Astrocyte of the hippocampus (primary cell): ENCODE measurements at regions not wholly inside any gene's neighbourhood (a gene's known extent, or its start where the extent isn't known, plus 50 kb on each side); places are given as distances from the start of the nearest gene placed in this dataset.
A peak's percentile ranks its signal among the peaks of the same experiment; 100 is the strongest.

Experiments
- DNase-seq: peaks from one replicate; pipeline ENCODE4 v3.0.0; 2011; ENCODE audit warnings: low read depth, low spot score

GRCh38 chr13:83220241-83220640 lies 662.0 kb downstream of the SLITRK1 start:
- DNase-seq: no peak

GRCh38 chr13:83219832-83220231 lies 662.4 kb downstream of the SLITRK1 start:
- DNase-seq: no peak

- no peak for DNase-seq
These were observed 665.6 kb downstream of the SLITRK1 start for GRCh38 chr13:83216479-83217245.

GRCh38 chr13:83215627-83216026 lies 666.6 kb downstream of the SLITRK1 start:
- DNase-seq: peak; percentile 34

- no peak for DNase-seq
These were observed 667.8 kb downstream of the SLITRK1 start for GRCh38 chr13:83214452-83214851.

GRCh38 chr13:83211301-83211700 lies 671.0 kb downstream of the SLITRK1 start:
- DNase-seq: peak; percentile 17

GRCh38 chr13:83204886-83205285 lies 677.4 kb downstream of the SLITRK1 start:
- DNase-seq: no peak

- no peak for DNase-seq
These were observed 680.8 kb downstream of the SLITRK1 start for GRCh38 chr13:83201506-83201905.

- DNase-seq: no peak
These were observed 685.0 kb downstream of the SLITRK1 start for GRCh38 chr13:83197316-83197715.

GRCh38 chr13:83190020-83190419 lies 692.3 kb downstream of the SLITRK1 start:
- no peak for DNase-seq

- no peak for DNase-seq
These were observed 697.5 kb downstream of the SLITRK1 start for GRCh38 chr13:83184819-83185218.

GRCh38 chr13:83184150-83184475 lies 698.2 kb downstream of the SLITRK1 start:
- DNase-seq: no peak

GRCh38 chr13:83183439-83184149 lies 698.7 kb downstream of the SLITRK1 start:
- DNase-seq: no peak

GRCh38 chr13:83182845-83183244 lies 699.4 kb downstream of the SLITRK1 start:
- no peak for DNase-seq

- no peak for DNase-seq
These were observed 704.3 kb downstream of the SLITRK1 start for GRCh38 chr13:83178008-83178407.

GRCh38 chr13:83168590-83168989 lies 713.7 kb downstream of the SLITRK1 start:
- no peak for DNase-seq

- DNase-seq: no peak
These were observed 715.1 kb downstream of the SLITRK1 start for GRCh38 chr13:83167203-83167602.

GRCh38 chr13:83166550-83166949 lies 715.7 kb downstream of the SLITRK1 start:
- no peak for DNase-seq

GRCh38 chr13:83162493-83162892 lies 719.8 kb downstream of the SLITRK1 start:
- no peak for DNase-seq

GRCh38 chr13:83153848-83154247 lies 728.4 kb downstream of the SLITRK1 start:
- DNase-seq: peak; percentile 28

- no peak for DNase-seq
These were observed 731.0 kb downstream of the SLITRK1 start for GRCh38 chr13:83151308-83151660.

GRCh38 chr13:83150616-83151307 lies 731.5 kb downstream of the SLITRK1 start:
- DNase-seq: no peak

- no peak for DNase-seq
These were observed 745.6 kb downstream of the SLITRK1 start for GRCh38 chr13:83136660-83137059.
